IMR-90 (cell line): ENCODE measurements at regions not wholly inside any gene's neighbourhood (a gene's known extent, or its start where the extent isn't known, plus 50 kb on each side); places are given as distances from the start of the nearest gene placed in this dataset.

ENCODE experiments used
- ATAC-seq: fragments of 200-7000 bp; cut with Tn5 transposase; 2 replicates; pipeline ENCODE4 v1.9.1; 2020; ENCODE audit warnings: low read depth, mild to moderate bottlenecking, moderate library complexity
- BruUV-seq: library from RNA; stranded (reverse); fragments of 400-500 nt; replicated peaks from 2 replicates; lab custom pipeline; 2021; lab: Mats Ljungman, UMichigan
- CTCF ChIA-PET: fragments of 300-600 bp; formaldehyde crosslinking; extraction: SDS; loops from one replicate; lab custom pipeline; 2021; ENCODE audit warnings: antibody characterized with exemption; lab: Yijun Ruan, JAX
- POLR2A ChIA-PET: fragments of 300-600 bp; sonication (Branson Sonifier 250); formaldehyde crosslinking; loops from one replicate; lab custom pipeline; 2022; ENCODE audit warnings: antibody characterized with exemption; ENCODE audit not compliant: unreplicated experiment; lab: Charles Lee
- DNase-seq: peaks from one replicate; pipeline ENCODE4 v3.0.0; 2013
- H2AFZ ChIP-seq: replicated peaks from 2 replicates; pipeline ENCODE3; 2013; ENCODE audit warnings: low read length, mild to moderate bottlenecking; ENCODE audit not compliant: poor library complexity
- H2AK5ac ChIP-seq: 2 replicates; pipeline ENCODE4 v1.6.1; 2013; ENCODE audit warnings: low read depth, low read length, inconsistent platforms
- H2AK9ac ChIP-seq: replicated peaks from 2 replicates; pipeline ENCODE3; 2013; ENCODE audit warnings: mild to moderate bottlenecking, low read depth, low read length, moderate library complexity; ENCODE audit not compliant: poor library complexity
- H2BK120ac ChIP-seq: 2 replicates; pipeline ENCODE4 v1.6.1; 2013; ENCODE audit warnings: low read depth, low read length, inconsistent platforms
- H2BK15ac ChIP-seq: 3 replicates; pipeline ENCODE4 v1.6.1; 2013; ENCODE audit warnings: low read depth, low read length, inconsistent platforms
- H2BK20ac ChIP-seq: 2 replicates; pipeline ENCODE4 v1.6.1; 2013; ENCODE audit warnings: low read depth, mild to moderate bottlenecking, inconsistent platforms, low read length, moderate library complexity
- H2BK5ac ChIP-seq: 2 replicates; pipeline ENCODE4 v1.6.1; 2013; ENCODE audit warnings: mild to moderate bottlenecking, low read depth, low read length, inconsistent platforms; ENCODE audit not compliant: poor library complexity, severe bottlenecking
- H3K14ac ChIP-seq: replicated peaks from 2 replicates; pipeline ENCODE4 v1.6.1; 2013; ENCODE audit warnings: low read depth, low read length, inconsistent platforms
- H3K18ac ChIP-seq: 2 replicates; pipeline ENCODE4 v1.6.1; 2013; ENCODE audit warnings: low read depth, low read length, control low read depth
- H3K23ac ChIP-seq: 2 replicates; pipeline ENCODE4 v1.6.1; 2013; ENCODE audit warnings: low read depth, low read length, inconsistent platforms
- H3K27ac ChIP-seq: 2 replicates; pipeline ENCODE4 v1.5.1; 2013; ENCODE audit warnings: mild to moderate bottlenecking, control low read depth, low read length; ENCODE audit not compliant: insufficient read depth
- H3K27me3 ChIP-seq: 2 replicates; pipeline ENCODE4 v1.6.1; 2013; ENCODE audit warnings: low read length; ENCODE audit not compliant: control insufficient read depth, insufficient read depth
- H3K36me3 ChIP-seq: 2 replicates; pipeline ENCODE4 v1.6.1; 2013; ENCODE audit warnings: low read length, mixed read lengths; ENCODE audit not compliant: control insufficient read depth, insufficient read depth
- H3K4ac ChIP-seq: 2 replicates; pipeline ENCODE4 v1.6.1; 2013; ENCODE audit warnings: low read depth, low read length, inconsistent platforms
- H3K4me1 ChIP-seq: 2 replicates; pipeline ENCODE4 v1.6.1; 2013; ENCODE audit warnings: low read length, mixed read lengths; ENCODE audit not compliant: control insufficient read depth, insufficient read depth
- H3K4me2 ChIP-seq: 2 replicates; pipeline ENCODE4 v1.6.1; 2013; ENCODE audit warnings: low read depth, mild to moderate bottlenecking, control low read depth, low read length, moderate library complexity
- H3K4me3 ChIP-seq: 2 replicates; pipeline ENCODE4 v1.5.1; 2013; ENCODE audit warnings: low read depth, mild to moderate bottlenecking, control low read depth, low read length, moderate library complexity; ENCODE audit not compliant: insufficient read depth
- H3K56ac ChIP-seq: 2 replicates; pipeline ENCODE4 v1.6.1; 2013; ENCODE audit warnings: low read length, inconsistent platforms; ENCODE audit not compliant: insufficient read depth; ENCODE audit errors: extremely low read depth
- H3K79me1 ChIP-seq, 2 experiments: 2 replicates each; pipeline ENCODE4 v1.6.1; 2013; ENCODE audit warnings: low read length in 2 of 2, inconsistent platforms in 1 of 2, low read depth in 1 of 2
- H3K9ac ChIP-seq: 2 replicates; pipeline ENCODE4 v1.6.1; 2013; ENCODE audit warnings: low read depth, low read length, control low read depth
- H3K9me1 ChIP-seq: 2 replicates; pipeline ENCODE4 v1.6.1; 2013; ENCODE audit warnings: low read length, inconsistent platforms; ENCODE audit not compliant: insufficient read depth
- H3K9me3 ChIP-seq: 2 replicates; pipeline ENCODE4 v1.6.1; 2013; ENCODE audit warnings: low read length; ENCODE audit not compliant: control insufficient read depth, insufficient read depth
- H4K20me1 ChIP-seq: 2 replicates; pipeline ENCODE4 v1.6.1; 2013; ENCODE audit warnings: low read length, inconsistent platforms; ENCODE audit not compliant: insufficient read depth
- H4K5ac ChIP-seq: 2 replicates; pipeline ENCODE4 v1.6.1; 2013; ENCODE audit warnings: mild to moderate bottlenecking, low read depth, low read length, control low read depth
- H4K8ac ChIP-seq, 2 experiments: 2 replicates each; pipeline ENCODE4 v1.6.1; 2013; ENCODE audit warnings: low read depth in 2 of 2, low read length in 2 of 2, control low read depth in 1 of 2, inconsistent platforms in 1 of 2
- H4K91ac ChIP-seq: 2 replicates; pipeline ENCODE4 v1.6.1; 2013; ENCODE audit warnings: low read depth, low read length, inconsistent platforms; ENCODE audit not compliant: insufficient read depth
- MAZ ChIP-seq: IDR thresholded peaks from 2 replicates; pipeline ENCODE4 v1.6.1; 2012; ENCODE audit warnings: low read depth, mild to moderate bottlenecking, low read length, improper control_type of control experiment, moderate library complexity, borderline replicate concordance
- MXI1 ChIP-seq: IDR thresholded peaks from 2 replicates; pipeline ENCODE4 v1.6.1; 2012; ENCODE audit warnings: low read depth, mild to moderate bottlenecking, low read length, moderate library complexity, borderline replicate concordance
- POLR2A ChIP-seq: IDR thresholded peaks from 2 replicates; pipeline ENCODE4 v1.6.1; 2012; ENCODE audit warnings: mild to moderate bottlenecking, low read depth, low read length
- RFX5 ChIP-seq: IDR thresholded peaks from 2 replicates; pipeline ENCODE4 v1.8.0; 2012; ENCODE audit warnings: low read depth, mild to moderate bottlenecking, low read length, moderate library complexity
- WGBS, 2 experiments: methylation state at CpG; one replicate each; pipeline versions ENCODE4 v1.1.5 to v1.1.7; 2013; ENCODE audit warnings: missing lambda C conversion rate in 2 of 2; ENCODE audit not compliant: insufficient read length in 1 of 2; ENCODE audit errors: extremely low coverage in 2 of 2; 5-methylcytosine and 5-hydroxymethylcytosine counted together
- dilution Hi-C: fragments of 300-500 bp; cut with HindIII; formaldehyde crosslinking; loops from one replicate; pipeline ENCODE4 v1.14.3; 2018; ENCODE audit warnings: low sequenced_read_pairs; ENCODE audit not compliant: unreplicated experiment
- in situ Hi-C: fragments of 300-500 bp; cut with MboI; formaldehyde crosslinking; loops from 3 replicates; pipeline ENCODE4 v1.14.3; 2019; ENCODE audit warnings: low sequenced_read_pairs, inconsistent platforms, mixed read lengths
- intact Hi-C: fragments of 100-400 bp; cut with micrococcal nuclease; formaldehyde crosslinking; loops from 2 replicates; pipeline ENCODE4 v1.10.0; 2022
- TF ChIP-seq, protein P1 (sequence below): fragments of 150-350 bp; IDR thresholded peaks from 2 replicates; pipeline ENCODE4 v1.6.1; 2017; ENCODE audit warnings: mild to moderate bottlenecking, antibody characterized with exemption, low read length, low read depth

- Histone ChIP-seq H2BK15ac (no peak overlapping the region), H2BK5ac (no peak overlapping the region), H3K23ac (no peak overlapping the region), H3K18ac (no peak overlapping the region), H4K20me1 (no peaks in the 10 kb centered on the region), H3K9me1 (no peaks in the 10 kb centered on the region), H4K5ac (no peak overlapping the region), H2BK120ac (no peak overlapping the region), H3K36me3 (no peaks in the 10 kb centered on the region), H2BK20ac (no peak overlapping the region), H2AK5ac (no peak overlapping the region), H2AK9ac (no peak overlapping the region), H3K27ac (no peak overlapping the region), H4K8ac (no peak overlapping the region), H3K14ac (no peak overlapping the region), H3K9me3 (no peaks in the 10 kb centered on the region), H3K56ac (no peak overlapping the region), H3K4ac (no peak overlapping the region), H3K4me2 (no peak overlapping the region), H3K79me1 (no peaks in the 10 kb centered on the region), H3K9ac (no peak overlapping the region), H3K4me3 (no peak overlapping the region), H2AFZ (no peak overlapping the region), H4K91ac (no peak overlapping the region), H3K27me3 (no peaks in the 10 kb centered on the region), H3K4me1 (no peaks in the 10 kb centered on the region)
- TF ChIP-seq MAZ = no peak
- no peak for TF ChIP-seq RFX5
- TF ChIP-seq POLR2A = no peak
- no peak for TF ChIP-seq MXI1
- TF ChIP-seq, protein P1, sequence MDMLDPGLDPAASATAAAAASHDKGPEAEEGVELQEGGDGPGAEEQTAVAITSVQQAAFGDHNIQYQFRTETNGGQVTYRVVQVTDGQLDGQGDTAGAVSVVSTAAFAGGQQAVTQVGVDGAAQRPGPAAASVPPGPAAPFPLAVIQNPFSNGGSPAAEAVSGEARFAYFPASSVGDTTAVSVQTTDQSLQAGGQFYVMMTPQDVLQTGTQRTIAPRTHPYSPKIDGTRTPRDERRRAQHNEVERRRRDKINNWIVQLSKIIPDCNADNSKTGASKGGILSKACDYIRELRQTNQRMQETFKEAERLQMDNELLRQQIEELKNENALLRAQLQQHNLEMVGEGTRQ = no peak
- in situ Hi-C loops (no loop called here), dilution Hi-C loops (no loop called here), intact Hi-C loops (no loop called here)
- no TSS peak for BruUV-seq
- ChIA-PET CTCF (no interaction called here), POLR2A (no interaction called here)
- no CpG with 5 or more reads among the region's 5 CpGs for WGBS, 2 experiments
- DNase-seq (no peak), ATAC-seq (no peak)
These were observed 384.8 kb upstream of the PKDCC start for GRCh38 chr2:41663056-41663455.
